ENCODE measurements at regions not wholly inside any gene's neighbourhood (a gene's known extent, or its start where the extent isn't known, plus 50 kb on each side); places are given as distances from the start of the nearest gene placed in this dataset.

- TF ChIP-seq, protein P1, sequence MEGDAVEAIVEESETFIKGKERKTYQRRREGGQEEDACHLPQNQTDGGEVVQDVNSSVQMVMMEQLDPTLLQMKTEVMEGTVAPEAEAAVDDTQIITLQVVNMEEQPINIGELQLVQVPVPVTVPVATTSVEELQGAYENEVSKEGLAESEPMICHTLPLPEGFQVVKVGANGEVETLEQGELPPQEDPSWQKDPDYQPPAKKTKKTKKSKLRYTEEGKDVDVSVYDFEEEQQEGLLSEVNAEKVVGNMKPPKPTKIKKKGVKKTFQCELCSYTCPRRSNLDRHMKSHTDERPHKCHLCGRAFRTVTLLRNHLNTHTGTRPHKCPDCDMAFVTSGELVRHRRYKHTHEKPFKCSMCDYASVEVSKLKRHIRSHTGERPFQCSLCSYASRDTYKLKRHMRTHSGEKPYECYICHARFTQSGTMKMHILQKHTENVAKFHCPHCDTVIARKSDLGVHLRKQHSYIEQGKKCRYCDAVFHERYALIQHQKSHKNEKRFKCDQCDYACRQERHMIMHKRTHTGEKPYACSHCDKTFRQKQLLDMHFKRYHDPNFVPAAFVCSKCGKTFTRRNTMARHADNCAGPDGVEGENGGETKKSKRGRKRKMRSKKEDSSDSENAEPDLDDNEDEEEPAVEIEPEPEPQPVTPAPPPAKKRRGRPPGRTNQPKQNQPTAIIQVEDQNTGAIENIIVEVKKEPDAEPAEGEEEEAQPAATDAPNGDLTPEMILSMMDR (optimal IDR thresholded peaks at IDR 0.05 in 1 of 3, IDR thresholded peaks at IDR 0.05 in 1 of 3, conservative IDR thresholded peaks at IDR 0.05 in 1 of 3; ENCODE audit: extremely low read depth in 1 of 3, insufficient read depth in 2 of 3, low read length in 3 of 3): no peak
- no peak for TF ChIP-seq EZH2 (IDR thresholded peaks at IDR 0.05; ENCODE audit: low read length)
Observed at GRCh38 chr6:93575495-93576267, 156.3 kb upstream of the EPHA7 start.
